ENCODE measurements at regions not wholly inside any gene's neighbourhood (a gene's known extent, or its start where the extent isn't known, plus 50 kb on each side); places are given as distances from the start of the nearest gene placed in this dataset.

DNA sequence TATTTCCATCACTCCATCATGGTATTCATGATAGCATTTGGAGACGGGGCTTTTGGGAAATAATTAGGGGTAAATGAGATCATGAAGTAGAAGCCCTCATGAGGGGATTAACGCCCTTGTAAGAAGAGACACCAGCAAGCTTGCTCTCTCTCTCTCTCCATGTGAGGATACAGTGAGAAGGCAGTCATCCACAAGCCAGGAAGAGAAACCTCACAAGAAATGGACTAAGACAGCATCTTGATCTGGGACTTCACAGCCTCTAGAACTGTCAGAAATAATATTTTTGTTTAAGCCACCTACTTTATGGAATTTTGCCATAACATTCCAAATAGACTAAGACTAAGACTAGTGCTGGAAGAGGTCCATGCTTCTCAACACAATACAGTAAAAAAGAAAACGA, 464.6 kb upstream of the GCFC2 start:
- TF ChIP-seq NR2C2 (CRISPR knock-in tag; IDR thresholded peaks at IDR 0.05; ENCODE audit: borderline replicate concordance) (no peak), IRX3 (CRISPR knock-in tag; IDR thresholded peaks at IDR 0.05; ENCODE audit: borderline replicate concordance, low read depth) (no peak), POLR2A (IDR thresholded peaks at IDR 0.05; ENCODE audit: insufficient read depth in 1 of 2, low read depth in 2 of 2, low read length in 2 of 2) (no peak), RFX3 (CRISPR knock-in tag; IDR thresholded peaks at IDR 0.05) (no peak), ZNF335 (CRISPR knock-in tag; IDR thresholded peaks at IDR 0.05) (no peak), TCF7L2 (IDR thresholded peaks at IDR 0.05; ENCODE audit: low read depth, low read length) (no peak), NFYB (CRISPR knock-in tag; IDR thresholded peaks at IDR 0.05) (no peak), SMYD3 (CRISPR knock-in tag; IDR thresholded peaks at IDR 0.05) (no peak), USF2 (IDR thresholded peaks at IDR 0.05; ENCODE audit: low read depth, low read length) (no peak), USF2 (CRISPR knock-in tag; IDR thresholded peaks at IDR 0.05; ENCODE audit: borderline replicate concordance) (no peak)
- TF ChIP-seq, protein P1, sequence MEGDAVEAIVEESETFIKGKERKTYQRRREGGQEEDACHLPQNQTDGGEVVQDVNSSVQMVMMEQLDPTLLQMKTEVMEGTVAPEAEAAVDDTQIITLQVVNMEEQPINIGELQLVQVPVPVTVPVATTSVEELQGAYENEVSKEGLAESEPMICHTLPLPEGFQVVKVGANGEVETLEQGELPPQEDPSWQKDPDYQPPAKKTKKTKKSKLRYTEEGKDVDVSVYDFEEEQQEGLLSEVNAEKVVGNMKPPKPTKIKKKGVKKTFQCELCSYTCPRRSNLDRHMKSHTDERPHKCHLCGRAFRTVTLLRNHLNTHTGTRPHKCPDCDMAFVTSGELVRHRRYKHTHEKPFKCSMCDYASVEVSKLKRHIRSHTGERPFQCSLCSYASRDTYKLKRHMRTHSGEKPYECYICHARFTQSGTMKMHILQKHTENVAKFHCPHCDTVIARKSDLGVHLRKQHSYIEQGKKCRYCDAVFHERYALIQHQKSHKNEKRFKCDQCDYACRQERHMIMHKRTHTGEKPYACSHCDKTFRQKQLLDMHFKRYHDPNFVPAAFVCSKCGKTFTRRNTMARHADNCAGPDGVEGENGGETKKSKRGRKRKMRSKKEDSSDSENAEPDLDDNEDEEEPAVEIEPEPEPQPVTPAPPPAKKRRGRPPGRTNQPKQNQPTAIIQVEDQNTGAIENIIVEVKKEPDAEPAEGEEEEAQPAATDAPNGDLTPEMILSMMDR (CRISPR knock-in tag; IDR thresholded peaks at IDR 0.05), result no peak
